ENCODE measurements at regions not wholly inside any gene's neighbourhood (a gene's known extent, or its start where the extent isn't known, plus 50 kb on each side); places are given as distances from the start of the nearest gene placed in this dataset.

DNA sequence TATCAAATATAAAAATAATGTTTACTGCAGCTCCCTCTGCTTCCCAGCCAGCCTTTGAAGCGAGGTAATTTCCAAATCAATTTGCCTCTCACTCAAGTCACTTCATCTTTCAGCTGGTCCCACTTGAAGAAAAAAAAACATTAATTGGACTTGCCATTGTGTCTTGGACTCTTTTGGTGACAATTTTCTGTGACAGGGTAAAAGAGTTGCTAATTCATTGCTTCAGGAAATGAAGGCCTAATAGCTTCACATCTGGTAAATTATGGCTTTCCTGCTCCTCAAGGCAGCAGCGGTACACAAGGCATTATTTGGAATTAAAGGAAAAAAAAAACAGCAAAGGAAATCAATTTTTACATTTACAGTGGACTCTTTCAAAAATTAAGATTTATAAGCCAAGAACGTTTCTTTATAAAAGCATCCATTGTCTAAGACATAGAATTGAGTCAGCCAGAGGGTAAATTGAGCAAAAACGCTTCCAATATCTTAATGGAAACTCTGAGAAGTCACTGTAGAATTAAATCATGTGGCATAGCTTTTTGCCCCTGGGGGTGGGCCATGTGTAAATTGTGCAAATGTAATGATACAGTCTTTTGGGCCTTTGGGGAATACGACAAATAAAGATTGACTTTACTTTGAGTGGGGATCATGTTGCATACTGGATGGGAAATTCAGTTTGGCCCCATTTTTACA lies 102.5 kb downstream of the LYPLAL1 start:
- DNase-seq (ENCODE audit: low spot score) = no peak

DNA sequence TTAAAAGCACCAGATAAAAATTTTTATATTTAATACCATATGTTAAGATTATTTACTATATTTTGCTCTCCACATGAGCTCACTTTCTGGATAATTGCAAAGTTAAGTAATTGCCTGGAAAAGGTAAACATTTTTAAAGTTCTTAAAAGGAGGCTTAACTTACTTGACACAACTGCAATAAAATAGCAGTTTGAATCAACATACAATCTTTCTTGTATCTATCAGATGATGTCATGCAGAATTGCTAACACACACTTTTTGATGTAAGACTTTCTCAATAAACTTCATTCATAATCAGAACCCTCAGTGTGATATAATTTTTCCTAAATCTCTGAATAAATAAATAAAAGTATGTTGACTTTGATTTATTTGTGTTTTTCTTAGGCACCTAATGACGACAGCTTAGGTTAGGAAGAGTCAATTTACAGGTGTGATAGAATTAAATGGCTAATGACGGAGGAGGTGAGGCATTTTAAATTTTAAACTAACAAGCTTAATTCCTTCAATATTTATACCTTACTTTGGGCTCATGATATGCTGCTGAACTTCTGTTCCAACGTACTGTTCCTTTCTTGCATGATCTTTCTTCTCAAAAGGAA lies 99.5 kb downstream of the LYPLAL1 start:
- no peak for DNase-seq (ENCODE audit: low spot score)

DNA sequence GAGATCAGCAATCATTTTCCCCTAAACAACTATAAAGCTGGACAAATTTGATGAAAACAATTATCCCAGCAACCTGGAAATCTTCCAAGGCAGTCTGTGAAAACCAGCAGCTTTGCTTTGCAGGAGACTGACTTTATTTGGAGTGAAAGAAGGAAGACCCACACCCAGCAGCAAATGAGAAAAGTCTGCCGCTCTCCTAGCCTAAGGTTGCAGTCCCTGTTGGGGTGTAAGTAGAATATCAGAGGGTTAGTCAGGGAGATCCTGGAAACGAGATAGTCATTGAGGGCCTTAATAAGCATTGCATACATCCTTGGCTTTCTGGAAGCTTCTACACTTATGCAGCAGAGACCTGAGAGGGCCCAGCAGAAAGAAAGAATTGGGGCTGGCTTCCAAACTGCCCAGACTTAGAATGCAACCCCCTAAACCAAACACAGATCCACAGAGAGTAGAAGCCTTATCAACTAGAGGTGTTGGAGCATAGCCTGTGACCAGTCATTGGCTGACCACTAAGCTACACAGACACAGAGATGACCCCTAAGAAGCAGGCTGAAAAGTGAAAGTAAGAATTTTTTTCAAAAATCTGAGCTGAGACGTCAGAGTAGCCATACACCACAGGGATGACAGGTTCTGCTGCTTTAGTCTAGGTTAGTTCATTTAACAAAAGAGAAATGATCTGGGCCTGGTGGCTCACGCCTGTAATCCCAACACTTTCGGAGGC lies 98.3 kb downstream of the LYPLAL1 start:
- DNase-seq (ENCODE audit: low spot score) = no peak

DNA sequence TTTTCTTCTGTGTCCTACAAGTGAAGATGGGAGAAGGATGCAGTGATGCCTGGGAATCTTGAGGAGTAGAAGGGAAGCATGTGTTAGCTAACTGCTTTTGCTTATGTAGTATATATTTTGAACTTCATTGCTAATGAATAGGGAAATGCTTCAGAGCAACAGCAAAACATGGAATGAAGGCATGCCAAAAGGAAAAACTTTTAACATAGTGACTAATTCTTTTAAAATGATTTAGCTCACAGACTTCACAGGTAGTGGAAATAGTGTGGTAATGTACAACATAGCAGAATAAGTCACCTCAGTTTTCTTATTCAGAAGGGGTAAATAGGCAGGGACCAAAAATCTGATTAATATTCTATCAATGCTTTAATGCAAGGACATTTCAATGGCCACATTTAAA lies 95.5 kb downstream of the LYPLAL1 start:
- no peak for DNase-seq (ENCODE audit: low spot score)

DNA sequence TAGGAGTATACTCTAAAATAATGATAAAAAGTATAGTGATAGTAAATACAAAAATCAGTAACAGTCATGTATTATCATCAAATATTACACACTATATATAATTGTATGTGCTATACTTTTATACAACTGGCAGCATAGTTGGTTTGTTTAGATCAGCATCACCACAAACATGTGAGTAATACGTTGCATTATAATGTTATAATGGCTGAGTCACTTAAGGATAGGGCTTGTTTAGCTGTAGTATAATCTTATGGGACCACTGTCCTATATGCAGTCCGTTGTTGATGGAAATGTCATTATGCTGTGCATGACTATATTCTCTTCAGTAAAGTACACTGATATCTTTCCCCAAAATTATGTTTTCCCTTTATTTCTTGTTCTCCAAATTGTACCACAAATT lies 92.8 kb downstream of the LYPLAL1 start:
- no peak for DNase-seq (ENCODE audit: low spot score)

DNA sequence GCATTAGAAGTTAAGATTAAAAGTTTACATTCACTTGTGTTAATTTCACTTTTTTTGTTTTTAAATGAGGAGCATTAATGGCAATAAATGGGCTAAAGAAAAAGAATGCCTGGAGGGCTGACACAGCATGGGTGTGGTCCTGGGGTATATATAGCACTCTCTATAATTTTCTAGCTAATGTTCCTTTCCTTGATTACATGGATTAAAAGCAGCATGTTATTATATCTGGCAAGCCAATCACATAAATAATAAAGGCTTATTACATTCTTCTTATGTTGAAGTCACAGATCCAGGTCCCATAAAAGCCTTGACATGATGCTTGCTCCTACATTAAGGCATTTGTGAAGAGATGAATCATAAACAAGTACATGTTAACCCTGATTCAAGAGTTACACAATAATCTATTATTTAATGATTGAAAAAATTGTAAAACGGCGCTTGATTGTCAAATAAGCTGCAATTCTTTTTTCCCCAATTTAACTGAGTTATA lies 91.4 kb downstream of the LYPLAL1 start:
- DNase-seq (ENCODE audit: low spot score) = no peak

DNA sequence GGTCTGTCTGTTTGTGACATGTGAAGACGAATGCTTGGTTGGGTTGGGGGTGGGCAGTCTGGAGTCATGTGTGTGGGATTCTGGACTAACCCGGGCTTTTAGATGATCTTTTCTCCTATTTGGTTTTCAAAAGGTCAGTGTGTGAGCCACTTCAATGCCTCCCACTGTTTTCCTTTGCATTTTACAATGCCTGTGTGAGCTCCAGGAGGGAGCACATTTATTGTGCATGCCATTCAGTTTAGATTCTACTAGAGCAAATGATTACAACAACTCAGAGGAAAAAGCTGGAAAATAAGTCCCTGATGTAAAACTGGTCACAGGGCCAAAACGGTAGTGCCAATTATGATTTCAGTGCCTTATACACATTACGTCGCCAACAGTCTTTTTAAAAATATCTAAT lies 90.9 kb downstream of the LYPLAL1 start:
- DNase-seq (ENCODE audit: low spot score) = no peak
